ENCODE measurements at regions not wholly inside any gene's neighbourhood (a gene's known extent, or its start where the extent isn't known, plus 50 kb on each side); places are given as distances from the start of the nearest gene placed in this dataset.
A peak's percentile ranks its signal among the peaks of the same experiment; 100 is the strongest.

GRCh38 chr1:87706203-87706602 lies 377.5 kb downstream of the LMO4 start:
- H2AFZ ChIP-seq (ENCODE audit: low read length): no peak overlapping the region
- peak; percentile 77 for DNase-seq (ENCODE audit: insufficient read length, low spot score, missing footprints)
- H3K4me3 ChIP-seq (ENCODE audit: insufficient read depth, low read length): no peak overlapping the region
- no peaks in the 10 kb centered on the region for H4K20me1 ChIP-seq (ENCODE audit: insufficient read depth, low read length)
- no peak for TF ChIP-seq CTCF (IDR thresholded peaks at IDR 0.05; ENCODE audit: extremely low read depth, low read depth, low read length)
- no peaks in the 10 kb centered on the region for H3K9me3 ChIP-seq (ENCODE audit: low read depth, low read length)
- peaks cover 21% of the 10 kb centered on the region for H3K4me1 ChIP-seq (ENCODE audit: insufficient read depth, low read length)
- H3K27ac ChIP-seq (ENCODE audit: low read depth, low read length): peak overlapping the region; percentile 35
- no peaks in the 10 kb centered on the region for H3K27me3 ChIP-seq (ENCODE audit: insufficient read depth, low read length)
- H3K79me2 ChIP-seq (ENCODE audit: insufficient read depth, low read length): no peaks in the 10 kb centered on the region
- H3K4me2 ChIP-seq (ENCODE audit: insufficient read depth, low read length): peak overlapping the region; percentile 26
- H3K36me3 ChIP-seq (ENCODE audit: insufficient read depth, low read length): no peaks in the 10 kb centered on the region

GRCh38 chr1:87706779-87707228 lies 378.1 kb downstream of the LMO4 start:
- no peak overlapping the region for H2AFZ ChIP-seq (ENCODE audit: low read length)

DNA sequence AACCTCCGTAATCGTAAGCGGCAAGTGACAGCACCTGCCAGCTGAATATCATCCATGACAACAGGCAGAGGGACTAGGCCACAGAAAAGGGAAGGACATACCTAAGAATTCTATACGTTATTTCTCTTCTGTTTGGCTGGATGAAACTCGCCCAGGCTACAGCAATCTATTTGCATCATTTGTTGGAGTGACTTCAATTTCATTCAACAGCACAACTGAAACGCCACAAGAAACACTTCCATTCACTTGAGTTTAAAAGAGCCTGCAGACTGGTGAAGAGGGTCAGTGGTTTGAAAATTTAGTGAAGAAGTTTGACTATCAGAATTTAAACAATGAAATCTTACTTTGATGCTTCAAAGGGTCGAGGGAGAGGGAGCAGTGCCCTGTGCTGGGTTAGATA lies 378.7 kb downstream of the LMO4 start:
- H3K4me2 ChIP-seq (ENCODE audit: insufficient read depth, low read length): no peak overlapping the region
- no peak for DNase-seq (ENCODE audit: insufficient read length, low spot score, missing footprints)
- H3K4me1 ChIP-seq (ENCODE audit: insufficient read depth, low read length): peaks cover 21% of the 10 kb centered on the region
- H3K4me3 ChIP-seq (ENCODE audit: insufficient read depth, low read length): no peak overlapping the region
- no peak for TF ChIP-seq CTCF (IDR thresholded peaks at IDR 0.05; ENCODE audit: extremely low read depth, low read depth, low read length)
- no peaks in the 10 kb centered on the region for H3K79me2 ChIP-seq (ENCODE audit: insufficient read depth, low read length)
- no peaks in the 10 kb centered on the region for H3K36me3 ChIP-seq (ENCODE audit: insufficient read depth, low read length)
- H3K9me3 ChIP-seq (ENCODE audit: low read depth, low read length): no peaks in the 10 kb centered on the region
- H3K27ac ChIP-seq (ENCODE audit: low read depth, low read length): no peak overlapping the region
- H3K27me3 ChIP-seq (ENCODE audit: insufficient read depth, low read length): no peaks in the 10 kb centered on the region
- no peaks in the 10 kb centered on the region for H4K20me1 ChIP-seq (ENCODE audit: insufficient read depth, low read length)
- H2AFZ ChIP-seq (ENCODE audit: low read length): no peak overlapping the region

More at GRCh38 chr1:87706779-87707228, 378.1 kb downstream of the LMO4 start:
- Histone ChIP-seq H3K79me2 (ENCODE audit: insufficient read depth, low read length) (no peaks in the 10 kb centered on the region), H3K36me3 (ENCODE audit: insufficient read depth, low read length) (no peaks in the 10 kb centered on the region), H3K4me3 (ENCODE audit: insufficient read depth, low read length) (no peak overlapping the region), H4K20me1 (ENCODE audit: insufficient read depth, low read length) (no peaks in the 10 kb centered on the region), H3K9me3 (ENCODE audit: low read depth, low read length) (no peaks in the 10 kb centered on the region), H3K4me1 (ENCODE audit: insufficient read depth, low read length) (peaks cover 21% of the 10 kb centered on the region), H3K27ac (ENCODE audit: low read depth, low read length) (peak overlapping the region; percentile 35), H3K27me3 (ENCODE audit: insufficient read depth, low read length) (no peaks in the 10 kb centered on the region), H3K4me2 (ENCODE audit: insufficient read depth, low read length) (peak overlapping the region; percentile 26)
- no peak for TF ChIP-seq CTCF (IDR thresholded peaks at IDR 0.05; ENCODE audit: extremely low read depth, low read depth, low read length)
- no peak for DNase-seq (ENCODE audit: insufficient read length, low spot score, missing footprints)

- Histone ChIP-seq H3K27me3 (ENCODE audit: insufficient read depth, low read length) (no peaks in the 10 kb centered on the region), H3K4me1 (ENCODE audit: insufficient read depth, low read length) (peaks cover 3% of the 10 kb centered on the region), H4K20me1 (ENCODE audit: insufficient read depth, low read length) (no peaks in the 10 kb centered on the region), H3K36me3 (ENCODE audit: insufficient read depth, low read length) (no peaks in the 10 kb centered on the region), H3K4me2 (ENCODE audit: insufficient read depth, low read length) (no peak overlapping the region), H3K79me2 (ENCODE audit: insufficient read depth, low read length) (no peaks in the 10 kb centered on the region), H3K4me3 (ENCODE audit: insufficient read depth, low read length) (no peak overlapping the region), H3K9me3 (ENCODE audit: low read depth, low read length) (no peaks in the 10 kb centered on the region), H3K27ac (ENCODE audit: low read depth, low read length) (no peak overlapping the region), H2AFZ (ENCODE audit: low read length) (no peak overlapping the region)
- no peak for DNase-seq (ENCODE audit: insufficient read length, low spot score, missing footprints)
- TF ChIP-seq CTCF (IDR thresholded peaks at IDR 0.05; ENCODE audit: extremely low read depth, low read depth, low read length): no peak
Observed at GRCh38 chr1:87712261-87713010, 383.8 kb downstream of the LMO4 start.

Data from osteoblast (primary cell).